GM23338 (cell line): ENCODE measurements at regions not wholly inside any gene's neighbourhood (a gene's known extent, or its start where the extent isn't known, plus 50 kb on each side); places are given as distances from the start of the nearest gene placed in this dataset.
A peak's percentile ranks its signal among the peaks of the same experiment; 100 is the strongest.

Experiments used
- ATAC-seq: fragments of 200-7000 bp; cut with Tn5 transposase; 3 replicates; pipeline ENCODE4 v1.9.1; 2020
- DNase-seq: peaks from one replicate; pipeline ENCODE4 v3.0.0-alpha.2; 2015; ENCODE audit warnings: low spot score
- H2AFZ ChIP-seq: fragments of 200-600 bp; sonication (generic); 2 replicates; pipeline ENCODE4 v1.8.0; 2016; ENCODE audit warnings: antibody characterized with exemption, mild to moderate bottlenecking, moderate library complexity
- H3F3A ChIP-seq: fragments of 200-600 bp; sonication (generic); replicated peaks from 2 replicates; pipeline ENCODE4 v1.8.0; 2017; ENCODE audit warnings: antibody characterized with exemption, mixed run types, low read depth
- H3K27ac ChIP-seq: fragments of 200-600 bp; sonication (generic); 2 replicates; pipeline ENCODE4 v1.6.1; 2016; ENCODE audit warnings: low read depth
- H3K27me3 ChIP-seq: fragments of 200-600 bp; sonication (generic); 2 replicates; pipeline ENCODE4 v1.8.0; 2016; ENCODE audit warnings: mild to moderate bottlenecking, mixed run types, moderate library complexity; ENCODE audit not compliant: insufficient read depth
- H3K36me3 ChIP-seq: fragments of 200-600 bp; sonication (generic); 2 replicates; pipeline ENCODE4 v1.8.0; 2016; ENCODE audit warnings: mild to moderate bottlenecking; ENCODE audit not compliant: insufficient read depth
- H3K4me1 ChIP-seq: fragments of 200-600 bp; sonication (generic); 2 replicates; pipeline ENCODE4 v1.8.0; 2016; ENCODE audit warnings: mild to moderate bottlenecking, moderate library complexity; ENCODE audit not compliant: insufficient read depth
- H3K4me2 ChIP-seq: fragments of 200-600 bp; sonication (generic); 2 replicates; pipeline ENCODE4 v1.7.1; 2017; ENCODE audit warnings: mixed run types
- H3K4me3 ChIP-seq: fragments of 200-600 bp; sonication (generic); 2 replicates; pipeline ENCODE4 v1.6.1; 2016; ENCODE audit warnings: mixed run types
- H3K79me2 ChIP-seq: fragments of 200-600 bp; sonication (generic); replicated peaks from 2 replicates; pipeline ENCODE4 v1.8.0; 2017; ENCODE audit warnings: mild to moderate bottlenecking; ENCODE audit not compliant: insufficient read depth
- H3K9me2 ChIP-seq: fragments of 200-600 bp; sonication (generic); 2 replicates; pipeline ENCODE4 v1.8.0; 2017; ENCODE audit not compliant: insufficient read depth
- H4K20me1 ChIP-seq: fragments of 200-600 bp; sonication (generic); replicated peaks from 2 replicates; pipeline ENCODE4 v1.8.0; 2017; ENCODE audit warnings: mild to moderate bottlenecking; ENCODE audit not compliant: insufficient read depth
- H3K27ac Mint-ChIP-seq: 2 replicates; pipeline ENCODE4 v1.8.0; 2020; ENCODE audit warnings: inconsistent platforms, mild to moderate bottlenecking, moderate library complexity, mixed read lengths
- H3K27me3 Mint-ChIP-seq: 3 replicates; pipeline ENCODE4 v1.8.0; 2022; ENCODE audit warnings: low read depth, mild to moderate bottlenecking, moderate library complexity, mixed read lengths, inconsistent platforms; ENCODE audit not compliant: insufficient read depth, poor library complexity
- H3K36me3 Mint-ChIP-seq: 3 replicates; pipeline ENCODE4 v1.8.0; 2021; ENCODE audit warnings: low read depth, mild to moderate bottlenecking, inconsistent platforms, moderate library complexity, mixed read lengths
- H3K4me1 Mint-ChIP-seq: 3 replicates; pipeline ENCODE4 v1.8.0; 2020; ENCODE audit warnings: mild to moderate bottlenecking, inconsistent platforms, mixed read lengths
- H3K4me3 Mint-ChIP-seq: 3 replicates; pipeline ENCODE4 v1.8.0; 2021; ENCODE audit warnings: moderate library complexity, mild to moderate bottlenecking, inconsistent platforms, mixed read lengths
- H3K9me3 Mint-ChIP-seq: 3 replicates; pipeline ENCODE4 v1.8.0; 2020; ENCODE audit warnings: moderate library complexity, mild to moderate bottlenecking, inconsistent platforms, mixed read lengths
- CREB1 ChIP-seq: fragments of 250-450 bp; sonication (Bioruptor Pico); IDR thresholded peaks from 2 replicates; pipeline ENCODE4 v1.5.0; 2020; ENCODE audit warnings: low read depth, mild to moderate bottlenecking, moderate library complexity
- JUNB ChIP-seq: IDR thresholded peaks from one replicate; pipeline ENCODE4 v1.6.1; 2016; ENCODE audit warnings: antibody characterized with exemption; ENCODE audit not compliant: unreplicated experiment
- NANOG ChIP-seq: IDR thresholded peaks from 2 replicates; pipeline ENCODE4 v1.6.1; 2016; ENCODE audit warnings: antibody characterized with exemption, borderline replicate concordance
- POLR2AphosphoS5 ChIP-seq: IDR thresholded peaks from 2 replicates; pipeline ENCODE4 v1.6.1; 2016; ENCODE audit warnings: antibody characterized with exemption, low read depth
- STAT1 ChIP-seq: IDR thresholded peaks from one replicate; pipeline ENCODE4 v1.6.1; 2016; ENCODE audit warnings: antibody characterized with exemption; ENCODE audit not compliant: unreplicated experiment
- ZNF114 ChIP-seq: fragments of 250-450 bp; sonication (Bioruptor Pico); IDR thresholded peaks from 2 replicates; pipeline ENCODE4 v1.5.0; 2020; ENCODE audit warnings: mild to moderate bottlenecking, moderate library complexity
- ZNF462 ChIP-seq: fragments of 250-450 bp; sonication (Bioruptor Pico); IDR thresholded peaks from 2 replicates; pipeline ENCODE4 v1.5.0; 2020; ENCODE audit warnings: mild to moderate bottlenecking, moderate library complexity
- TF ChIP-seq, protein P1 (sequence below), 2 experiments: fragments of 200-600 bp in 1 of 2; sonication (generic) in 1 of 2; conservative IDR thresholded peaks; 2 replicates each; pipeline versions ENCODE4 v1.5.1 to v1.6.1; 2016 to 2017; ENCODE audit warnings: antibody characterized with exemption in 2 of 2, low read depth in 2 of 2, mild to moderate bottlenecking in 2 of 2, moderate library complexity in 1 of 2
- TF ChIP-seq, protein P2 (sequence below): IDR thresholded peaks from 2 replicates; pipeline ENCODE4 v1.6.1; 2016; ENCODE audit warnings: antibody characterized with exemption

GRCh38 chr2:7879483-7879835 is 802.4 kb upstream of the ID2 start:
- H3K4me1 Mint-ChIP-seq: peaks cover 57% of the 10 kb centered on the region
- Histone ChIP-seq H3F3A (0 out of 2 replicates have a peak, but pooled peaks cover 4% of the 10 kb centered on the region), H2AFZ (no peak overlapping the region), H3K9me2 (peaks cover 24% of the 10 kb centered on the region; the same call in 1 of the 2 replicates), H3K4me2 (peak overlapping the region; percentile 74), H3K79me2 (peaks cover 55% of the 10 kb centered on the region), H3K27me3 (no peaks in the 10 kb centered on the region), H3K36me3 (peaks cover 25% of the 10 kb centered on the region), H4K20me1 (no peaks in the 10 kb centered on the region), H3K4me3 (peak overlapping the region; percentile 54), H3K4me1 (peaks cover 28% of the 10 kb centered on the region), H3K27ac (peak overlapping the region; percentile 99)
- DNase-seq: no peak
- peak overlapping the region; percentile 82 for H3K27ac Mint-ChIP-seq
- H3K27me3 Mint-ChIP-seq: peaks cover 8% of the 10 kb centered on the region
- H3K36me3 Mint-ChIP-seq: peaks cover 46% of the 10 kb centered on the region
- ATAC-seq: no peak; the same call in 2 of the 3 replicates
- peak; percentile 28; the same call in 1 of the 2 replicates for TF ChIP-seq POLR2AphosphoS5
- no peak for TF ChIP-seq NANOG
- peaks cover 10% of the 10 kb centered on the region; the same call in 2 of the 3 replicates for H3K9me3 Mint-ChIP-seq
- H3K4me3 Mint-ChIP-seq: peak overlapping the region; percentile 71

GRCh38 chr2:7880126-7880525 is 801.7 kb upstream of the ID2 start:
- Histone ChIP-seq H3K4me2 (peak overlapping the region; percentile 74), H2AFZ (no peak overlapping the region), H3F3A (0 out of 2 replicates have a peak, but pooled peaks cover 4% of the 10 kb centered on the region), H4K20me1 (no peaks in the 10 kb centered on the region), H3K4me3 (peak overlapping the region; percentile 54), H3K4me1 (peaks cover 28% of the 10 kb centered on the region), H3K27ac (peak overlapping the region; percentile 99), H3K79me2 (peaks cover 56% of the 10 kb centered on the region), H3K9me2 (peaks cover 24% of the 10 kb centered on the region; the same call in 1 of the 2 replicates), H3K27me3 (no peaks in the 10 kb centered on the region), H3K36me3 (peaks cover 28% of the 10 kb centered on the region)
- ATAC-seq (peak; percentile 6; the same call in 2 of the 3 replicates), DNase-seq (no peak)
- peak overlapping the region; percentile 71 for H3K4me3 Mint-ChIP-seq
- peaks cover 60% of the 10 kb centered on the region for H3K4me1 Mint-ChIP-seq
- peak overlapping the region; percentile 82 for H3K27ac Mint-ChIP-seq
- peaks cover 8% of the 10 kb centered on the region for H3K27me3 Mint-ChIP-seq
- peaks cover 10% of the 10 kb centered on the region; the same call in 2 of the 3 replicates for H3K9me3 Mint-ChIP-seq
- peaks cover 52% of the 10 kb centered on the region for H3K36me3 Mint-ChIP-seq
- TF ChIP-seq JUNB: no peak
- no peak for TF ChIP-seq CREB1
- TF ChIP-seq, protein P1, sequence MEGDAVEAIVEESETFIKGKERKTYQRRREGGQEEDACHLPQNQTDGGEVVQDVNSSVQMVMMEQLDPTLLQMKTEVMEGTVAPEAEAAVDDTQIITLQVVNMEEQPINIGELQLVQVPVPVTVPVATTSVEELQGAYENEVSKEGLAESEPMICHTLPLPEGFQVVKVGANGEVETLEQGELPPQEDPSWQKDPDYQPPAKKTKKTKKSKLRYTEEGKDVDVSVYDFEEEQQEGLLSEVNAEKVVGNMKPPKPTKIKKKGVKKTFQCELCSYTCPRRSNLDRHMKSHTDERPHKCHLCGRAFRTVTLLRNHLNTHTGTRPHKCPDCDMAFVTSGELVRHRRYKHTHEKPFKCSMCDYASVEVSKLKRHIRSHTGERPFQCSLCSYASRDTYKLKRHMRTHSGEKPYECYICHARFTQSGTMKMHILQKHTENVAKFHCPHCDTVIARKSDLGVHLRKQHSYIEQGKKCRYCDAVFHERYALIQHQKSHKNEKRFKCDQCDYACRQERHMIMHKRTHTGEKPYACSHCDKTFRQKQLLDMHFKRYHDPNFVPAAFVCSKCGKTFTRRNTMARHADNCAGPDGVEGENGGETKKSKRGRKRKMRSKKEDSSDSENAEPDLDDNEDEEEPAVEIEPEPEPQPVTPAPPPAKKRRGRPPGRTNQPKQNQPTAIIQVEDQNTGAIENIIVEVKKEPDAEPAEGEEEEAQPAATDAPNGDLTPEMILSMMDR (conservative IDR thresholded peaks at IDR 0.05; ENCODE audit: low read depth in 2 of 2): no peak
- TF ChIP-seq STAT1: no peak
- TF ChIP-seq ZNF462 (CRISPR knock-in tag): no peak
- TF ChIP-seq, protein P2, sequence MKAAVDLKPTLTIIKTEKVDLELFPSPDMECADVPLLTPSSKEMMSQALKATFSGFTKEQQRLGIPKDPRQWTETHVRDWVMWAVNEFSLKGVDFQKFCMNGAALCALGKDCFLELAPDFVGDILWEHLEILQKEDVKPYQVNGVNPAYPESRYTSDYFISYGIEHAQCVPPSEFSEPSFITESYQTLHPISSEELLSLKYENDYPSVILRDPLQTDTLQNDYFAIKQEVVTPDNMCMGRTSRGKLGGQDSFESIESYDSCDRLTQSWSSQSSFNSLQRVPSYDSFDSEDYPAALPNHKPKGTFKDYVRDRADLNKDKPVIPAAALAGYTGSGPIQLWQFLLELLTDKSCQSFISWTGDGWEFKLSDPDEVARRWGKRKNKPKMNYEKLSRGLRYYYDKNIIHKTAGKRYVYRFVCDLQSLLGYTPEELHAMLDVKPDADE: no peak
- no peak for TF ChIP-seq ZNF114 (CRISPR knock-in tag)
- no peak for TF ChIP-seq NANOG
